WERI-Rb-1 (cell line): ENCODE measurements at regions not wholly inside any gene's neighbourhood (a gene's known extent, or its start where the extent isn't known, plus 50 kb on each side); places are given as distances from the start of the nearest gene placed in this dataset.

Source experiments
- DNase-seq: peaks from one replicate; pipeline ENCODE4 v3.0.0-alpha.2; 2020
- H3K27ac ChIP-seq: fragments of 250-450 bp; sonication (Bioruptor Pico); 2 replicates; pipeline ENCODE4 v1.5.1; 2020; ENCODE audit warnings: mild to moderate bottlenecking, moderate library complexity
- H3K27me3 ChIP-seq: fragments of 250-450 bp; sonication (Bioruptor Pico); 2 replicates; pipeline ENCODE4 v1.5.1; 2021; ENCODE audit warnings: mild to moderate bottlenecking, low read depth, moderate library complexity; ENCODE audit not compliant: insufficient read depth, severe bottlenecking
- H3K36me3 ChIP-seq: fragments of 250-450 bp; sonication (Bioruptor Pico); 2 replicates; pipeline ENCODE4 v1.5.1; 2020; ENCODE audit warnings: mild to moderate bottlenecking, moderate library complexity
- H3K4me3 ChIP-seq: 2 replicates; pipeline ENCODE4 v1.5.1; 2011; ENCODE audit warnings: low read depth, mild to moderate bottlenecking, control low read depth, low read length
- H3K9me3 ChIP-seq: fragments of 250-450 bp; sonication (Bioruptor Pico); 2 replicates; pipeline ENCODE4 v1.5.1; 2021; ENCODE audit warnings: mild to moderate bottlenecking, moderate library complexity; ENCODE audit not compliant: severe bottlenecking
- CTCF ChIP-seq: IDR thresholded peaks from 2 replicates; pipeline ENCODE4 v1.5.1; 2011; ENCODE audit warnings: low read depth, mild to moderate bottlenecking, control low read depth, inconsistent platforms, low read length

GRCh38 chr4:133694416-133694815, 507.2 kb downstream of the PABPC4L start:
- TF ChIP-seq CTCF, result no peak
- Histone ChIP-seq H3K27ac (no peak overlapping the region), H3K36me3 (no peaks in the 10 kb centered on the region), H3K4me3 (no peak overlapping the region), H3K27me3 (no peaks in the 10 kb centered on the region), H3K9me3 (no peaks in the 10 kb centered on the region)
- no peak for DNase-seq

- no peak for TF ChIP-seq CTCF
- H3K27ac ChIP-seq, result no peak overlapping the region
- H3K36me3 ChIP-seq, result no peaks in the 10 kb centered on the region
- no peaks in the 10 kb centered on the region for H3K9me3 ChIP-seq
- H3K27me3 ChIP-seq, result no peaks in the 10 kb centered on the region
- no peak for DNase-seq
- H3K4me3 ChIP-seq, result no peak overlapping the region
These were observed 517.6 kb downstream of the PABPC4L start for GRCh38 chr4:133683967-133684366.

GRCh38 chr4:133668061-133668851, 519.2 kb downstream of the PCDH10 start:
- Histone ChIP-seq H3K36me3 (no peaks in the 10 kb centered on the region), H3K4me3 (peak overlapping the region; percentile 8; the same call in 1 of the 2 replicates), H3K27ac (no peak overlapping the region; the same call in 1 of the 2 replicates), H3K27me3 (no peaks in the 10 kb centered on the region), H3K9me3 (no peaks in the 10 kb centered on the region)
- TF ChIP-seq CTCF, result no peak
- DNase-seq, result peak; percentile 51

- Histone ChIP-seq H3K4me3 (no peak overlapping the region), H3K36me3 (no peaks in the 10 kb centered on the region), H3K27me3 (no peaks in the 10 kb centered on the region), H3K9me3 (no peaks in the 10 kb centered on the region), H3K27ac (no peak overlapping the region)
- no peak for DNase-seq
- TF ChIP-seq CTCF, result no peak
These were observed 498.1 kb downstream of the PCDH10 start for GRCh38 chr4:133647206-133647605.

GRCh38 chr4:133641191-133641590, 492.1 kb downstream of the PCDH10 start:
- no peak for DNase-seq
- Histone ChIP-seq H3K4me3 (no peak overlapping the region), H3K36me3 (no peaks in the 10 kb centered on the region), H3K9me3 (no peaks in the 10 kb centered on the region), H3K27me3 (no peaks in the 10 kb centered on the region), H3K27ac (no peak overlapping the region)
- no peak for TF ChIP-seq CTCF

GRCh38 chr4:133638751-133639150, 489.7 kb downstream of the PCDH10 start:
- DNase-seq, result no peak
- no peak for TF ChIP-seq CTCF

More at GRCh38 chr4:133638751-133639150, 489.7 kb downstream of the PCDH10 start:
- Histone ChIP-seq H3K27me3 (no peaks in the 10 kb centered on the region), H3K36me3 (no peaks in the 10 kb centered on the region), H3K9me3 (no peaks in the 10 kb centered on the region), H3K27ac (no peak overlapping the region), H3K4me3 (no peak overlapping the region)
